GM12878 (cell line): ENCODE measurements at regions not wholly inside any gene's neighbourhood (a gene's known extent, or its start where the extent isn't known, plus 50 kb on each side); places are given as distances from the start of the nearest gene placed in this dataset.

Source experiments
- ATAC-seq: fragments of 200-7000 bp; cut with Tn5 transposase; 3 replicates; pipeline ENCODE4 v1.9.1; 2020; ENCODE audit warnings: mild to moderate bottlenecking, moderate library complexity
- BruUV-seq: library from RNA; stranded (reverse); fragments of 400-500 nt; replicated peaks from 2 replicates; lab custom pipeline; 2021; lab: Mats Ljungman, UMichigan
- CTCF ChIA-PET: fragments of 300-600 bp; sonication (Branson Sonifier 250); formaldehyde crosslinking; extraction: SDS; loops from one replicate; lab custom pipeline; 2021; ENCODE audit warnings: inconsistent platforms; lab: Yijun Ruan, JAX
- POLR2A ChIA-PET: fragments of 350-600 bp; formaldehyde crosslinking; extraction: SDS; loops from one replicate; lab custom pipeline; 2021; ENCODE audit warnings: inconsistent platforms; lab: Charles Lee
- RAD21 ChIA-PET: fragments of 300-600 bp; sonication (Branson Sonifier 250); formaldehyde crosslinking; loops from one replicate; lab custom pipeline; 2023; ENCODE audit warnings: antibody characterized with exemption; ENCODE audit not compliant: unreplicated experiment; lab: Charles Lee
- SMC1A ChIA-PET: fragments of 300-600 bp; sonication (Branson Sonifier 250); formaldehyde crosslinking; loops from one replicate; lab custom pipeline; 2023; ENCODE audit not compliant: unreplicated experiment, uncharacterized antibody; lab: Charles Lee
- DNase-seq: peaks from one replicate; pipeline ENCODE4 v3.0.0-alpha.2; 2011; ENCODE audit warnings: low read depth, low spot score
- FAIRE-seq: peaks from 3 replicates; lab custom pipeline; 2011; peaks lifted over from hg19 to GRCh38; lab: Jason Lieb, UNC
- H2AFZ ChIP-seq: 2 replicates; pipeline ENCODE4 v1.6.0; 2011; ENCODE audit warnings: low read depth, low read length, control low read depth; ENCODE audit not compliant: control insufficient read depth
- H3K27ac ChIP-seq: 2 replicates; pipeline ENCODE4 v1.5.1; 2011; ENCODE audit warnings: control low read depth; ENCODE audit not compliant: control insufficient read depth, insufficient read depth
- H3K27me3 ChIP-seq, 2 experiments: replicated peaks in 1 of 2; 2 replicates each; pipeline versions ENCODE4 v1.6.0 to v1.6.1; 2011; ENCODE audit warnings: low read length in 1 of 2; ENCODE audit not compliant: control insufficient read depth in 2 of 2, insufficient read depth in 2 of 2
- H3K36me3 ChIP-seq, 2 experiments: 2 replicates each; pipeline ENCODE4 v1.5.1; 2011; ENCODE audit warnings: low read length in 1 of 2; ENCODE audit not compliant: control insufficient read depth in 2 of 2, insufficient read depth in 2 of 2
- H3K4me1 ChIP-seq: 2 replicates; pipeline ENCODE4 v1.6.1; 2011; ENCODE audit warnings: mild to moderate bottlenecking, low read length, moderate library complexity, mixed read lengths; ENCODE audit not compliant: control insufficient read depth, insufficient read depth
- H3K4me2 ChIP-seq: 2 replicates; pipeline ENCODE4 v1.6.0; 2011; ENCODE audit warnings: control low read depth; ENCODE audit not compliant: control insufficient read depth, insufficient read depth
- H3K4me3 ChIP-seq: fragments of 200-600 bp; sonication (generic); 2 replicates; pipeline ENCODE4 v1.5.1; 2016
- H3K79me2 ChIP-seq: 2 replicates; pipeline ENCODE4 v1.6.0; 2011; ENCODE audit warnings: low read length; ENCODE audit not compliant: control insufficient read depth, insufficient read depth
- H3K9ac ChIP-seq: 2 replicates; pipeline ENCODE4 v1.8.0; 2011; ENCODE audit warnings: low read length, control low read depth, mixed read lengths; ENCODE audit not compliant: control insufficient read depth, insufficient read depth
- H3K9me3 ChIP-seq: replicated peaks from 3 replicates; pipeline ENCODE4 v1.5.1; 2011; ENCODE audit warnings: mild to moderate bottlenecking, low read length; ENCODE audit not compliant: control insufficient read depth, insufficient read depth
- H4K20me1 ChIP-seq: 2 replicates; pipeline ENCODE4 v1.6.0; 2011; ENCODE audit not compliant: control insufficient read depth, insufficient read depth
- CTCF ChIP-seq, 3 experiments: IDR thresholded peaks in 2 of 3; conservative IDR thresholded peaks in 1 of 3; 2 replicates each; pipeline ENCODE4 v1.5.1; 2011; ENCODE audit warnings: low read depth in 3 of 3, low read length in 3 of 3, mild to moderate bottlenecking in 3 of 3, control low read depth in 2 of 3, moderate library complexity in 2 of 3, inconsistent platforms in 1 of 3, mixed read lengths in 1 of 3; ENCODE audit not compliant: control insufficient read depth in 2 of 3, insufficient read depth in 1 of 3; ENCODE audit errors: extremely low read depth in 1 of 3
- GABPA ChIP-seq: IDR thresholded peaks from 2 replicates; pipeline ENCODE4 v1.6.1; 2014; ENCODE audit warnings: antibody characterized with exemption, low read depth, mild to moderate bottlenecking, inconsistent platforms
- HDAC6 ChIP-seq: fragments of 200-600 bp; sonication (generic); IDR thresholded peaks from one replicate; pipeline ENCODE4 v1.8.0; 2017; ENCODE audit warnings: antibody characterized with exemption; ENCODE audit not compliant: unreplicated experiment
- KLF5 ChIP-seq: fragments of 450-650 bp; IDR thresholded peaks from 2 replicates; pipeline ENCODE4 v1.6.1; 2014; ENCODE audit warnings: mild to moderate bottlenecking; ENCODE audit not compliant: partially characterized antibody
- MXI1 ChIP-seq: fragments of 150-350 bp; IDR thresholded peaks from 2 replicates; pipeline ENCODE4 v1.6.1; 2011; ENCODE audit warnings: low read depth, mild to moderate bottlenecking, inconsistent platforms, low read length, improper control_type of control experiment
- MYC ChIP-seq: IDR thresholded peaks from 2 replicates; pipeline ENCODE4 v1.6.1; 2011; ENCODE audit warnings: mild to moderate bottlenecking, low read length, moderate library complexity, inconsistent platforms; ENCODE audit not compliant: insufficient read depth, insufficient replicate concordance, insufficient read length, severe bottlenecking
- POU2F2 ChIP-seq: IDR thresholded peaks from 3 replicates; pipeline ENCODE4 v1.6.1; 2011; ENCODE audit warnings: low read depth, mild to moderate bottlenecking, low read length, borderline replicate concordance
- RAD21 ChIP-seq: IDR thresholded peaks from 2 replicates; pipeline ENCODE4 v1.6.1; 2011; ENCODE audit warnings: mild to moderate bottlenecking, low read depth, low read length, moderate library complexity; ENCODE audit not compliant: insufficient read depth
- RBBP5 ChIP-seq: fragments of 200-600 bp; sonication (generic); conservative IDR thresholded peaks from 2 replicates; pipeline ENCODE4 v1.6.1; 2016
- RFX5 ChIP-seq: IDR thresholded peaks from 2 replicates; pipeline ENCODE4 v1.6.1; 2011; ENCODE audit warnings: low read depth, low read length, improper control_type of control experiment
- SMC3 ChIP-seq: IDR thresholded peaks from 2 replicates; pipeline ENCODE4 v1.6.1; 2011; ENCODE audit warnings: low read length, improper control_type of control experiment, borderline replicate concordance
- SUZ12 ChIP-seq: fragments of 200-600 bp; sonication (generic); IDR thresholded peaks from one replicate; pipeline ENCODE4 v1.6.1; 2018; ENCODE audit warnings: antibody characterized with exemption, mild to moderate bottlenecking; ENCODE audit not compliant: unreplicated experiment
- YY1 ChIP-seq: IDR thresholded peaks from 2 replicates; pipeline ENCODE4 v1.6.1; 2011; ENCODE audit warnings: low read depth, mild to moderate bottlenecking, low read length
- WGBS: methylation state at CpG from one replicate; pipeline ENCODE4 v1.1.6; 2016; ENCODE audit warnings: low lambda C conversion rate; ENCODE audit not compliant: insufficient replicate concordance, insufficient coverage; ENCODE audit errors: missing lambda C conversion rate; 5-methylcytosine and 5-hydroxymethylcytosine counted together
- in situ Hi-C: fragments of 300-500 bp; cut with MboI; formaldehyde crosslinking; loops from 9 replicates; pipeline ENCODE4 v1.14.3; 2018; ENCODE audit warnings: mixed read lengths
- intact Hi-C: fragments of 100-400 bp; cut with micrococcal nuclease; formaldehyde crosslinking; loops from one replicate; pipeline ENCODE4 v1.14.2; 2022; ENCODE audit not compliant: unreplicated experiment

GRCh38 chrX:131633285-131633917, 89.5 kb downstream of the OR13H1 start:
- WGBS = 36% methylated on average over 13 of the region's 13 CpGs
- no peaks in the 10 kb centered on the region for H3K36me3 ChIP-seq
- RAD21 ChIA-PET = interaction anchor here (1.0 to 1.2 kb wide), 3 partner anchors 11 to 657 kb away, joined by 3 to 6 read pairs (median 3); no protein-coding TSS in a partner anchor
- no peak overlapping the region for H3K9ac ChIP-seq
- SMC1A ChIA-PET = no interaction called here
- no peaks in the 10 kb centered on the region for H3K79me2 ChIP-seq
- intact Hi-C loops = loop anchor here (2.0 to 10.0 kb wide), 3 partner anchors 371 to 641 kb away; partner anchors contain the start of gene ARHGAP36
- DNase-seq = peak; percentile 4
- peak; percentile 99 for ATAC-seq
- BruUV-seq = no TSS peak
- no peaks in the 10 kb centered on the region for H3K9me3 ChIP-seq
- TF ChIP-seq MYC (no peak), HDAC6 (no peak), YY1 (0 out of 2 replicates have a peak, but pooled peaks have one; percentile 29), RAD21 (peak; percentile 88), GABPA (no peak), POU2F2 (peak; percentile 10; the same call in 1 of the 3 replicates), RBBP5 (no peak), RFX5 (no peak), SMC3 (peak; percentile 62; the same call in 1 of the 2 replicates), SUZ12 (no peak), KLF5 (no peak), CTCF (IDR thresholded peaks at IDR 0.05 in 2 of 3, conservative IDR thresholded peaks at IDR 0.05 in 1 of 3; ENCODE audit: control insufficient read depth in 2 of 3, extremely low read depth in 1 of 3, insufficient read depth in 1 of 3, low read depth in 3 of 3, low read length in 3 of 3) (peak; percentile 82 to 93 (median 86)), MXI1 (no peak)
- TF ChIP-seq, all 136 proteins: peak for 5
- no peaks in the 10 kb centered on the region for H4K20me1 ChIP-seq
- in situ Hi-C loops = loop anchor here (5.0 kb wide), 1 partner anchor 656 kb away; no protein-coding TSS in a partner anchor
- H3K4me3 ChIP-seq = no peak overlapping the region
- no peak overlapping the region for H3K27ac ChIP-seq
- ChIA-PET POLR2A (interaction anchor here (0.6 kb wide), 1 partner anchor 24 kb away, joined by 3 read pairs; no protein-coding TSS in a partner anchor), CTCF (interaction anchor here (0.6 to 1.0 kb wide), 9 partner anchors 9 to 656 kb away, joined by 3 to 7 read pairs (median 3); no protein-coding TSS in a partner anchor)
- no peaks in the 10 kb centered on the region for H3K4me1 ChIP-seq
- no peaks in the 10 kb centered on the region for H3K27me3 ChIP-seq
- H2AFZ ChIP-seq = no peak overlapping the region
- H3K4me2 ChIP-seq = no peak overlapping the region
- peak; percentile 95 for FAIRE-seq
